ENCODE measurements at regions not wholly inside any gene's neighbourhood (a gene's known extent, or its start where the extent isn't known, plus 50 kb on each side); places are given as distances from the start of the nearest gene placed in this dataset.
A peak's percentile ranks its signal among the peaks of the same experiment; 100 is the strongest.
"Not testable (repeated sequence)": the region's sequence is repeated elsewhere in the genome, so short reads cannot be mapped to it uniquely, and the experiment has no call there.

DNA sequence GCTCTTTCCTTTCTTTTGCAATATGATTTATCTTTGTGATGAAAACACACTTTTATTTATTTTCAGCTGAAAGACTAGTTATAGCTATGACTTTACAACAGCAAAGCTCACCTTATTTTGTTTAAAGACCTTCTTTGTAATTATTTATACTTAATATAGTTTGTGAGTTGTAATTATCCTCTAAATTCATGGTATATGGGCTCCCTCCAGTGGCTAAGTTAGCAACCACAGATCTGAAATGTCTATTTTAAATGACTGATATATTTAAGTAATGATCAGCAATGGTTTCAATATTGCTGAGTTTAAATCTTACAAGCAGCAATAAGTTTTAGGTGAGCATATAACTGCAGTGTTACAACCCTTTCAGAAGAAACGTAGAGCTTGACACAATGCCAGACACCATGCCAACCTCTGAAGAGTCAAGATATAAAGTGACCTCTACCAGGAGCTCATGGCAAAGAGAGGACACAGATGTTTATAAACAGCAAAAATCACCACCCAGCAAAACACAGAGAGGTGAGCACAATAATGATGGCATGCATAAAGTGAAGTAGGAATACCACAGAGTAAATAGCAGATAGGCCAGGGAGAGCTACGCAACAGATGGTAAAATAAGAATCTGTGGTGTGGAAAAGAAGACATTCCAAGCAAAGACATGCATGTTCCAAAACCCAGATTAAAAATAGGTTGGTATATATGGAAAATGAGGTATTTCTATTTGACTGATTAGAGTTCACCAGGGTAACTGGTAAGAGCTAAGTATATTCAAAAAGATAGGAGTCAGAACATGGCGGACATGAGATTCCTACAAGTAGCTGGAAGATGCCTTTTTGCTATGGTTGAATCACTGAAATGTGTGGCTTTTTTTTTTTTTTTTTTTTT, 143.7 kb upstream of the ZNF385D start:
- DNase-seq (ENCODE audit: low read depth) = peak; percentile 10

DNA sequence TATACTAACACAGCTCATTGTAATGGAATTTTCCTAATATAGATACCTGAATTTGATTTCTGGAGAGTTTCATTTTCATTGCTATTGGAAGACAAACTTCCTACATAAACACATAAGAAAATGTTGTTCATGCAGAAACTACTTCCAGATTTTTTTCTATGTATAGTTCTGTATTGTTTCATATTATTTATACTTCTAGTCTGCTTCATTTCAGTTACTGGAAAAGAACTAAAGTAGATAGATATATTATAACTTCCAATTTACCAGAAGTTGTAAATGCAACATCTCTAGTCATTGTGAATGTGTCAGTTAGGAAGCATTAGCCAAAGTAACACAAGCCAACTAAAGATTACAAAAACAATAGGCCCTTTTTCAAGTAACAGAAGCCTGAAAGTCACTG, 147.3 kb upstream of the ZNF385D start:
- no peak for DNase-seq (ENCODE audit: low read depth)

DNA sequence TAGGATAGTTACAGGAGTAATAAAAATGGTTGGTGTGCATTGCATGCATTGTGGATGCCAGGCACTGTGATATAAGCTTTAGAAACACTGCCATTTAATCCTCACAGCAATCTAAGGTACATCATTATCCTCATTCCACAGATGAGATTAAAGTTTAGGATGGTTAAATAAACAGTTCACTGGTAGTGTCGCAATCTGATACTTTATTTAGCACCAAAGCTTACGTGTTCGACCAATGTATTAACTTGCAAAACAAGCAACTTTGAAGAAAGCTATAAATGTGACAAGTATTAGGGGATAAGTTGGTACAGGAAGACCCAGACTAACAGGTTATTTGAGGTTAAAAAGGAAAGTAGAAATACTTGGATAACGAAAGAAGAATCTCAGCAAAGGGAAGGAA, 150.5 kb upstream of the ZNF385D start:
- no peak for DNase-seq (ENCODE audit: low read depth)

- DNase-seq (ENCODE audit: low read depth) = no peak
These were observed 151.9 kb upstream of the ZNF385D start for GRCh38 chr3:21902956-21903355.

GRCh38 chr3:21909096-21909495, 158.1 kb upstream of the ZNF385D start:
- no peak for DNase-seq (ENCODE audit: low read depth)

- no peak for DNase-seq (ENCODE audit: low read depth)
These were observed 161.7 kb upstream of the ZNF385D start for GRCh38 chr3:21912711-21913110.

- no peak for DNase-seq (ENCODE audit: low read depth)
These were observed 162.8 kb upstream of the ZNF385D start for GRCh38 chr3:21913791-21914190.

DNA sequence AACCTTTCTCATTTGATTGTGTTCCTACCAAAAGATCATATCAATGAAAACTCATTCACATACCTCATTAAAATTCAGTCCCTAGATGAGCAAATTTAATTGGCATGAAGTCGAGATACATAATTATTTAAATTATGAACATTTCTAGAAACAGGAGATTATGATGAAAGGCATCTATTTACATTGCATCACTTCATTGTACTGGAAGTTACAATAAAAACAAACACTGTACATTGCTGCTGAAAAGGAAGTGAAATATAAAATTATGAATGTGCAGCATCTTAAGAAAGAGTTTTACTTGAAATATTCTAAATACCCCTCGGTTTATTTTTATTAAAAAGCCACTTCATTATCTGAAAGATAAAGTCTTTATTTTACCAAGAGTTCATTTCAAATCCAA, 163.4 kb upstream of the ZNF385D start:
- no peak for DNase-seq (ENCODE audit: low read depth)

DNA sequence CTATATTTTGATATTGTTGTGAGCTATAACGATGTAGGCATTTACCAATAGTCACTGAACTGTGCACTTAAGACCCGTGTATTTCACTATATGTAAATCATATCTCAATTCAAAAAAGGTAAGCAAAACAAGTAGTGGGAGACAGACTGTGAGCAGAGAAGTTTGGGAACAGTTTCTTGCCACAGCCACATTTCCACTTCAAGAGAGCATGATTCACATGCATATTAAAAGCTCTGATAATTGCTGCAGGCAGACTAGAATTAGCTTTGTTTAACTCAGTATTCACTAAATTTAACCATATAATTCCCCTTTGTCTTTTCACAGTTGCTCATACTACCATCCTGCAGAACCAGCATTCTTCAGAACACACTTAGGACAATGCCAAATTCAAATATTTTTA, 168.4 kb upstream of the ZNF385D start:
- no peak for DNase-seq (ENCODE audit: low read depth)

DNA sequence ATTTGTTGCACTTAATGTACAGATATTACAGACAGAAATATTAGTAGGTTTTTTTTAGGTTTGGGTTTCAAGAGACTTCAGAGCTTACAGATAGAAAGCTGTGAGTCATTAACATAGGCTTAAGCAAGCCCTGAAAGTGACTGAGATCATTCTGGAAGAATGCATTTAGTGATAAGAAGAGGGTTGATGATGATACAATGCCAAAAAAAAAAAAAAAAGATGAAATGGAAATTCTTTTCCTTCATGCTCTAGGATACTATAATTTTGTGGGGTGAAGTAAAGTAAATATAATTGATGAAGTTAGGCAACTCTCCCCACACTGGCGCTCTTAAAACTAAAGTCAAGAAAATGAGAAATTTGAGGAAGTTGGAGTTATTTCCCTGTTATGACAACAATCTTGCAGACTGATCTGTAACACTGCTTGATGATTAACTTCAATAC, 169.4 kb upstream of the ZNF385D start:
- DNase-seq (ENCODE audit: low read depth) = peak; percentile 54

DNA sequence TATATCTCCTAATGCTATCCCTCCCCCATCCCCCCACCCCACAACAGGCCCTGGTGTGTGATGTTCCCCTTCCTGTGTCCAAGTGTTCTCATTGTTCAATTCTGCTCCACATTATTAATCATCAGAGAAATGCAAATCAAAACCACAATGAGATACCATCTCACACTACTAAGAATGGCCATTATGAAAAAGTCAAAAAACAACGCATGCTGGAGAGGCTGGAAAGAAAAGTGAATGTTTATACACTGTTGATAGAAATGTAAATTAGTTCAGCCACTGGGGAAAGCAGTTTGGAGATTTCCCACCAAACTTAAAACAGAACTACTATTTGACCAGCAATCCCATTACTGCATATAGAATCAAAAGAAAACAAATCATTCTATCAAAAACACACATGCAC, 172.1 kb upstream of the ZNF385D start:
- DNase-seq (ENCODE audit: low read depth) = not testable (repeated sequence)

GRCh38 chr3:21927261-21927660, 176.3 kb upstream of the ZNF385D start:
- no peak for DNase-seq (ENCODE audit: low read depth)

DNA sequence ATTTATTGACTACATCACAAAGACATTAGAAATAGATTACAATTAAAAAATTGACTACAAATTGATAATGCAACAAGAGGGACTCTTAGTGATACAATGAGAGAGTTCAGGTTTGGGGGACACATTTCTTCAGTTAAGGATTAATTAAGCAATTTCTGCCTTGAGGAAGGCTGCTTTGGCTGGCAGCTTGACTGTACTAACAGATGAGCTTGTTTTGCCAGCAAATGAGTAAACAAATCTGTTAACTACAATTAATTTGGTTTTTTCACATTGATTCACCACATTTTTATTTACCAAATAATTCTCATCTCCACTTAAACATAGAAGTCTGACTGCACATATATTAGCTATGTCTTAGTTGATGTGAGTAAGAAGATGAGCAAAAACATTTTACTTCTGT, 183.6 kb upstream of the ZNF385D start:
- DNase-seq (ENCODE audit: low read depth) = no peak

DNA sequence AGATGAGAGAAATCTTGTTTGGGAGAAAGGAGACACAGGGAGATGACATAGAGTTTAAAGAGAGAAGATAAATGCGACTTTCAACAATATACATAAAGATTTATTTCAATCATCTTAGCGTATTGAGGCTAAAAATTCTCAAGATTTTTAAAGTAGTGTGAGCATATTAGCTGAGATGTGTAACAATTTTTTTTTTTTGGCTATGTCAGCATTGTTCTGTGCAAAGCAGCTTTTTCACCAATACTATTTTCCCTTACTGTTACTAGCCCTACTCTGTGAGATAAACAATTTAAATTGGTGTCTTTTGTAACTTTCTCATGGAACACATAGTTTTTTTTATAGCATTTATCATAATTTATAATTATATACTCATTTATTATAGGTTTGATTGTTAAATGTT, 185.2 kb upstream of the ZNF385D start:
- DNase-seq (ENCODE audit: low read depth) = no peak

- no peak for DNase-seq (ENCODE audit: low read depth)
These were observed 187.3 kb upstream of the ZNF385D start for GRCh38 chr3:21938267-21938681.

GRCh38 chr3:21942328-21942727, 191.3 kb upstream of the ZNF385D start:
- peak; percentile 67 for DNase-seq (ENCODE audit: low read depth)

GRCh38 chr3:21944251-21944650, 193.2 kb upstream of the ZNF385D start:
- no peak for DNase-seq (ENCODE audit: low read depth)

DNA sequence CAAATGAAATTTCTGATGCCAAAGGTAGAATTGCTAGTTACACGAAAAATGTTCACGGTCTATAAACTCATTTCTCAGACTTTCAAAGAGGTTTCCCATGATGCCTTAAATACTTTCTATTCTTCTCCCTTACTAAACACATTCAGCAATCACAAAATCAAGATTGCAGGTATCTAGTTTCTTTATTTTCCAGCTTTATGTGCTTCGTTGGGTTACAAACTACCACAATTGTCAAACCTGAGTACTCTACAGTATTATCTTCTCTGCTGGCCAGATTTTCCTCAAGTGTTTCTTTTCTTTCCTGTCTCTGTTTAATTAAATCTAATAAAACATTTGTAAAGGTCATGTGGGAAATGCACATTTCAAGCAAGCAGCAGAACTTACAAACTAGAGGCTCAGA, 201.8 kb upstream of the ZNF385D start:
- DNase-seq (ENCODE audit: low read depth) = no peak

- peak; percentile 19 for DNase-seq (ENCODE audit: low read depth)
These were observed 203.7 kb upstream of the ZNF385D start for GRCh38 chr3:21954709-21955108.

DNA sequence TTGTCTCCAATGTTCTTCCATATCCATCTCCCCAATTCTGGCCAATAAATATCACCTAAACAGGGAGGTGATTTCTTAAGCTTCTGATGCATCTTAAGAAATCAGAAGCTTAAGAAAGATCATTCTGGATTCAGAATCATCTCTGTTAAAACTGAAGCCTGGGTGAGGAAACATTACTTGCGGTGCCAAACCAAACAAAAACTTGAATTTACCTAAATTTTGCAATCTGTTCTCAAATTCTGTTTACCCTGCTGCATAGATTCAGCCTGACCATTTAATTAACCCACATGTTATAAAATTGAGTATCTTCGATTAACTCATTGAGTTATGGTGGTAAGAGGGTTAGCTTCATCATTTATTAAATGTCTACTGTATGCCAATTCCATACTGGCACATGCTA, 204.4 kb upstream of the ZNF385D start:
- no peak for DNase-seq (ENCODE audit: low read depth)

DNA sequence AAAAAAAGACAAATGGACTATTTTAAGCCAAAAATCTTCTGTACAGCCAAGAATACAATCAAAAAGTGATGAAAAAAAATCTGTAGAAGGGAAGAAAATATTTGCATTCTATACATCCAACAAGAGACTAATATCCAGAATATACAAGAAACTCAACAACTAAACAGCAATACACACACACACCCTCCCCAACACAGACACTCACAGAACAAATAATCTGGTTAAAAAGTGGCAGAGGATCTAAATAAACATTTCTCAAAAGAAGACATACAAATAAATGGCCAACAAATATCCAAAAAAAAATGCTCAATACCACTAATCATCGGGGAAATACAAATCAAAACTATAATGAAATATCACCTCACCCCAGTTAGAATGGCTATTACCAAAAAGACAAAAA, 209.0 kb upstream of the ZNF385D start:
- DNase-seq (ENCODE audit: low read depth) = no peak

DNA sequence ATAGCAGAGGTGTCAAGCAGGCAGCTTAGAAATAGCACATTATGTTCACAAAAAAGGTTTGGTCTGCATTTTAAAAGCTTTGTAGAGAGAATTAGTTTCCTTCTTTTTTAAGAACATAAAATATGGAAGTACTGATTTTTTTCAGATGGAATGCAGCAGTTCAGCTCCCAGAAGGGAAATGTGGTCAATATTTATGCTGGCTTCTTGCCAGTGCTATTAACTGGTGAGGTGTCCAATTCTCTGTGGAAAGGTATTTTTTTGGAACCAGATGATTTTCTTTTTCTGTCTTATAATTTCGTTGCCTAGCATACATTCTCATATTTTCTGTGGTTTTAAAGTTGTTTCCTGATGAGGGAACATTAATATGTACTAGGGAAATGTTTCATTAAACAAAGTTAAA, 211.4 kb upstream of the ZNF385D start:
- peak; percentile 28 for DNase-seq (ENCODE audit: low read depth)

GRCh38 chr3:21966457-21966856, 215.4 kb upstream of the ZNF385D start:
- DNase-seq (ENCODE audit: low read depth) = not testable (repeated sequence)
